Stimulated activated naive B cell treated with anti-CD40 and anti-IgM and Interleukin-4, amounts not matched to agents 10 μg/mL and 1 μg/mL and 100 μg/mL, for 72 hours (primary cell): ENCODE measurements at regions not wholly inside any gene's neighbourhood (a gene's known extent, or its start where the extent isn't known, plus 50 kb on each side); places are given as distances from the start of the nearest gene placed in this dataset.
A peak's percentile ranks its signal among the peaks of the same experiment; 100 is the strongest.

Experiments used
- ATAC-seq, 2 donors: fragments of 150-1000 bp; cut with Tn5 transposase; replicated peaks; 2 replicates each; pipeline ENCODE4 v1.10.0; 2021; ENCODE audit warnings: moderate library complexity in 1 of 2
- DNase-seq: peaks from one replicate; pipeline ENCODE4 v3.0.0; 2021
- H3K27ac Mint-ChIP-seq: one replicate; pipeline ENCODE4 v1.8.0; 2022; ENCODE audit warnings: mild to moderate bottlenecking, mixed read lengths
- H3K27me3 Mint-ChIP-seq, 2 donors: one replicate each; pipeline ENCODE4 v1.8.0; 2022; ENCODE audit warnings: mixed read lengths in 2 of 2
- H3K36me3 Mint-ChIP-seq, 2 donors: one replicate each; pipeline ENCODE4 v1.8.0; 2022; ENCODE audit warnings: mixed read lengths in 2 of 2, mild to moderate bottlenecking in 1 of 2
- H3K4me1 Mint-ChIP-seq, 2 donors: one replicate each; pipeline ENCODE4 v1.8.0; 2022; ENCODE audit warnings: mixed read lengths in 2 of 2, mild to moderate bottlenecking in 1 of 2
- H3K4me3 Mint-ChIP-seq, 2 donors: one replicate each; pipeline ENCODE4 v1.8.0; 2022; ENCODE audit warnings: mild to moderate bottlenecking in 2 of 2, mixed read lengths in 2 of 2, moderate library complexity in 1 of 2
- H3K9me3 Mint-ChIP-seq, 2 donors: one replicate each; pipeline ENCODE4 v1.8.0; 2022; ENCODE audit warnings: mixed read lengths in 2 of 2, mild to moderate bottlenecking in 1 of 2

- H3K4me1 Mint-ChIP-seq: peaks cover 31 to 46% of the 10 kb centered on the region in 2 donors
- ATAC-seq: no peak
- no peaks in the 10 kb centered on the region for H3K9me3 Mint-ChIP-seq
- H3K36me3 Mint-ChIP-seq: no peaks in the 10 kb centered on the region
- no peak overlapping the region for H3K27ac Mint-ChIP-seq
- no peak overlapping the region for H3K4me3 Mint-ChIP-seq
- DNase-seq: no peak
- peaks cover 10 to 14% of the 10 kb centered on the region in 2 donors for H3K27me3 Mint-ChIP-seq
Measured at GRCh38 chr6:169991031-169991390, 239.6 kb downstream of the ERMARD start.

DNA sequence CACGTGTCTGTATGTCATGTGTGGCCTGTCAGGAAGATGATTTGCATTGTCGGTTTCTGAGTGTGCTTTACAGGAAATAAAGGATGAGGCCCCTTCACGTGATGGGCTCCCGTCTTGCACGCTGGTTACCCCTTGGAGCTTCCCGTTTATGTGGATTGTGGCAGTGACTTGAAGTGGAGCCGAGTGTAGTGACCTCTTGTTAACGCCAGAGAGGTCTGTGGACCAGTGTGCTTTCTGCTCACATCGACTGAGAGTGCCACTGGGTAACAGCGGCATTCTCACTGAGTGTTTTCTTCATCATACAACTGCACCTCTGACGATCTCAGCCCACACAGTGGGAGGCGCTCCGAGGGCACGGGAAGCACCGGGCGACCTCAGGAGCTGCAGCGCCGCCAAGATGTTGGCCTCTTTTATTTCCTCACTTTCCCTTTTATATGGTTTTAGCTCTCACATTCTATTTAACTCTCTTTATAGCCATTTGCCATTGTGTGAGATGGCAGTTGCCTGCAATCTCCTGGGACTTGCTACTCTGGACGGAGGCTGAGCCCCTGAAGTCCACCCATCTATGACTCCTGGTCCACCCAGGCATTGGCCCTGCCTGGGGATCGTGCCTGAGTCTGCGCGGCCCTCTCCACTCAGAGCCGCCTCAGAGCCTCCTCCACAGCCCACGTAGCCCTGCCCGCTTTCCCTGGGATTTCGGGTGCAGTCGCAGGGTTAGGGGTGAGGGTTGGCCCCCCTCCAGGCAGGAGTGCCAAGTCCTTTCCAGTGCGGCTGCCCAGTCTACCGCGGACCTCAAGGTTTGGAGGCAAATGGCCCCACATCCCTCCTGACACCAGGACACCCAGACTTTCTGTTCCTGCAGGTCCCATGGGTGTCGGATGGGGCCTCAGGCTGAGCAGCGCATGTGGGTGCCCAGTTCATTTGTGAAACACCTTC is 238.9 kb downstream of the ERMARD start:
- DNase-seq: peak; percentile 12
- Mint-ChIP-seq H3K27me3 (peaks cover 10 to 14% of the 10 kb centered on the region in 2 donors), H3K9me3 (no peaks in the 10 kb centered on the region), H3K27ac (no peak overlapping the region), H3K36me3 (no peaks in the 10 kb centered on the region), H3K4me1 (peaks cover 31 to 46% of the 10 kb centered on the region in 2 donors), H3K4me3 (peak overlapping the region; percentile 46 to 47)
- ATAC-seq: peak; percentile 74 to 80

GRCh38 chr6:169989594-169989993 is 238.2 kb downstream of the ERMARD start:
- peak overlapping the region; percentile 48 for H3K27ac Mint-ChIP-seq
- no peak for DNase-seq
- H3K36me3 Mint-ChIP-seq: no peaks in the 10 kb centered on the region
- H3K4me1 Mint-ChIP-seq: peaks cover 31 to 46% of the 10 kb centered on the region in 2 donors
- H3K9me3 Mint-ChIP-seq: no peaks in the 10 kb centered on the region
- peak overlapping the region in 1 of 2 donors; percentile 34 for H3K4me3 Mint-ChIP-seq
- no peak for ATAC-seq
- peaks cover 10 to 14% of the 10 kb centered on the region in 2 donors for H3K27me3 Mint-ChIP-seq

GRCh38 chr6:169988769-169989550 is 237.5 kb downstream of the ERMARD start:
- H3K27ac Mint-ChIP-seq: no peak overlapping the region
- no peak overlapping the region for H3K4me3 Mint-ChIP-seq
- peaks cover 31 to 46% of the 10 kb centered on the region in 2 donors for H3K4me1 Mint-ChIP-seq
- H3K36me3 Mint-ChIP-seq: no peaks in the 10 kb centered on the region
- no peak for DNase-seq
- H3K27me3 Mint-ChIP-seq: peaks cover 10 to 14% of the 10 kb centered on the region in 2 donors
- no peak for ATAC-seq
- no peaks in the 10 kb centered on the region for H3K9me3 Mint-ChIP-seq

- DNase-seq: no peak
- Mint-ChIP-seq H3K4me3 (no peak overlapping the region), H3K27me3 (peaks cover 5 to 14% of the 10 kb centered on the region in 2 donors), H3K36me3 (no peaks in the 10 kb centered on the region), H3K4me1 (peaks cover 24 to 32% of the 10 kb centered on the region in 2 donors), H3K9me3 (no peaks in the 10 kb centered on the region), H3K27ac (no peak overlapping the region)
- ATAC-seq: no peak
Measured at GRCh38 chr6:169986848-169987498, 235.6 kb downstream of the ERMARD start.

GRCh38 chr6:169986171-169986847 is 234.9 kb downstream of the ERMARD start:
- H3K4me1 Mint-ChIP-seq: peaks cover 20 to 27% of the 10 kb centered on the region in 2 donors
- H3K4me3 Mint-ChIP-seq: no peak overlapping the region
- no peaks in the 10 kb centered on the region for H3K36me3 Mint-ChIP-seq
- no peak for DNase-seq
- H3K9me3 Mint-ChIP-seq: no peaks in the 10 kb centered on the region
- H3K27ac Mint-ChIP-seq: no peak overlapping the region
- no peak for ATAC-seq
- peaks cover 5 to 17% of the 10 kb centered on the region in 2 donors for H3K27me3 Mint-ChIP-seq

DNA sequence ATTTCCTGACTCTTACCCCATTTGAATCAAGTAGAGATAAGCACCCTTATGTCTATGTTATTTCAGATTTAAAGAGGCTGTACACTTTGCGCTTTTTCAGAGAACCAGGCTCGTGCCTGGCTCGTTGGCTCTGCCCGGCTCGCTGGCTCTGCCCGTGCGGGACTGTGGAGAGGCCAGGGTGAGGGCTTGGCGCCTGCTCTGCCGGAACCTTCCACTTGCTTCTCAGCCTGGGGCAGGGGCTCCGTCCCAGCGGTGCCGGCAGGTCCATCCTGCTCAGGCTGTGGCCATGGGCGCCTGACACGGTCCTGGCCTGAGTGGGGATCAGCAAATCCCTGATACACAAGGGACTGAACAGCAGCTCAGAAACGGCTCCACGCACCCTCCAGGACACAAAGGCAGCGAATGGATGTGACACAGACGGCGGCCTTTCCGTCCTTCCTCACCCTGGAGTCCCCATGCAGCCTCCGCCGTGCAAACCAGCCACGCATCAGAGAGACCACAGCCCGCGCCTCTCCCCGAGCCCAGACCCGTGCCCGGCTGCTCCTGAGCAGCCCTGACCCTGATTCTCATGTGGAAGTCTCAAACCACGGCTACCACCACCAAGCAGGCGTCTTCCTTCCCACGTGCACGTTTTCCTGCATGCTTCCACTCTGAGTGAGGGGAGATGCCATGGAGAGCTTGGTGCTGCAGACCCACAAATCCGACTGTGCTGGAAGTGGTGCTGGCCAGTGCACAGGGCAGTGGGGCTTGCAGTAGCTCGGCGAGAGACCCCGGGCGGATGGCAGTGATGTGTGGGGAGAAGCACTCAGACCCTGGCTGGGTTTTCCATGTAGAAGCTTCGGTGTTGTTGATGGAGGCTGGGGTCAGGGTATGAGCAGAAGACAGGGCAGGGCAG is 233.9 kb downstream of the ERMARD start:
- no peaks in the 10 kb centered on the region for H3K36me3 Mint-ChIP-seq
- H3K9me3 Mint-ChIP-seq: no peaks in the 10 kb centered on the region
- H3K27ac Mint-ChIP-seq: no peak overlapping the region
- H3K4me3 Mint-ChIP-seq: no peak overlapping the region
- H3K4me1 Mint-ChIP-seq: peaks cover 15 to 19% of the 10 kb centered on the region in 2 donors
- H3K27me3 Mint-ChIP-seq: peaks cover 5 to 18% of the 10 kb centered on the region in 2 donors
- ATAC-seq (no peak), DNase-seq (no peak)

DNA sequence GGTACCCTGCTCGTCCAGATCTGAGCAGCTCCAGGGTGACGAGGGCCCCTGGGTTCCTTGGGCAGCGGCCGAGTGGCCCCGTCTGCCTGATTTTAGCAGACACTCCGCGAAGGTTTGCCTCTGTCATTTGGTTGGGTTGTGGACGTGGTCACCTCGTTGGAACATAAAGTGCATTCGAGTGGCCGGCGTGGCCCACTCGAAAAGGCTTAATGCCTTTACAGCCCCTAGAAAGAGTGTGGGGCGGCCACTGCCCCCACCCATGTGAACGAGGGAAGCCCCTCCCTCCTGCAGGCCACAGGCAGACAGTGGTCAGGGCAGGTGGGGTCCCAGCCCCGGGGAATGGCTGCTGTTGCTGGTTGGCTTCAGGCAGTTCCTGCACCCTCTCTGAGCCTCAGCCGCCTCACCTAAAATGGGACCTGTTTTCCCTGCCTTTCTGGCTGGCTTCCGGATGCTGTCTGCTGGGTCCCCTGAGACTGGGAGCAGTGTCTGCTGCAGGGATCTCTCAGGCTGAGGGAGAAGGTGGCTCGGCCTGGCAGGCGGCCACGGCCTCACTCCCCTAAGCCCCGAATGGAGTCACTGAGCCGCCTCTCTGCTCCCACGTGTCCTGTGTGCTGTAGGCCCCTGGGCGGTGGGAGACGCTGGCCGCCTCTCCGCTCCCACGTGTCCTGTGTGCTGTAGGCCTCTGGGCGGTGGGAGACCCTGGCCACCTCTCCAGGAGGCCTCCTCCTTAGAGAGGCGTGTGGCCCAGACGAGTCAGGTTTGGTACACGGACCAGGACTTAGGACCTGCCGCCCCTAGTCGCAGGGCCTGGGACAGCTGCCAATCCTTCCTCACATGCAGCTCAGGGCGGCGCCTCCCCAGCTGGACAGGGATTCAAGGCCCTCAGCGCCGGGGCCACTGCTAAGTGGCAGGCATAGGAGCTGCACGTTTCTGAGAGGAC is 233.0 kb downstream of the ERMARD start:
- H3K4me3 Mint-ChIP-seq: no peak overlapping the region
- H3K27ac Mint-ChIP-seq: no peak overlapping the region
- H3K4me1 Mint-ChIP-seq: peaks cover 6 to 10% of the 10 kb centered on the region in 2 donors
- H3K27me3 Mint-ChIP-seq: peaks cover 3 to 10% of the 10 kb centered on the region in 2 donors
- no peak for DNase-seq
- no peak for ATAC-seq
- H3K36me3 Mint-ChIP-seq: no peaks in the 10 kb centered on the region
- no peaks in the 10 kb centered on the region for H3K9me3 Mint-ChIP-seq

GRCh38 chr6:169983651-169984050 is 232.2 kb downstream of the ERMARD start:
- H3K27ac Mint-ChIP-seq: no peak overlapping the region
- no peaks in the 10 kb centered on the region for H3K36me3 Mint-ChIP-seq
- DNase-seq (no peak), ATAC-seq (no peak)
- H3K4me3 Mint-ChIP-seq: no peak overlapping the region
- H3K27me3 Mint-ChIP-seq: peaks cover 0 to 4% of the 10 kb centered on the region in 2 donors
- peaks cover 0 to 2% of the 10 kb centered on the region in 2 donors for H3K4me1 Mint-ChIP-seq
- H3K9me3 Mint-ChIP-seq: no peaks in the 10 kb centered on the region

DNA sequence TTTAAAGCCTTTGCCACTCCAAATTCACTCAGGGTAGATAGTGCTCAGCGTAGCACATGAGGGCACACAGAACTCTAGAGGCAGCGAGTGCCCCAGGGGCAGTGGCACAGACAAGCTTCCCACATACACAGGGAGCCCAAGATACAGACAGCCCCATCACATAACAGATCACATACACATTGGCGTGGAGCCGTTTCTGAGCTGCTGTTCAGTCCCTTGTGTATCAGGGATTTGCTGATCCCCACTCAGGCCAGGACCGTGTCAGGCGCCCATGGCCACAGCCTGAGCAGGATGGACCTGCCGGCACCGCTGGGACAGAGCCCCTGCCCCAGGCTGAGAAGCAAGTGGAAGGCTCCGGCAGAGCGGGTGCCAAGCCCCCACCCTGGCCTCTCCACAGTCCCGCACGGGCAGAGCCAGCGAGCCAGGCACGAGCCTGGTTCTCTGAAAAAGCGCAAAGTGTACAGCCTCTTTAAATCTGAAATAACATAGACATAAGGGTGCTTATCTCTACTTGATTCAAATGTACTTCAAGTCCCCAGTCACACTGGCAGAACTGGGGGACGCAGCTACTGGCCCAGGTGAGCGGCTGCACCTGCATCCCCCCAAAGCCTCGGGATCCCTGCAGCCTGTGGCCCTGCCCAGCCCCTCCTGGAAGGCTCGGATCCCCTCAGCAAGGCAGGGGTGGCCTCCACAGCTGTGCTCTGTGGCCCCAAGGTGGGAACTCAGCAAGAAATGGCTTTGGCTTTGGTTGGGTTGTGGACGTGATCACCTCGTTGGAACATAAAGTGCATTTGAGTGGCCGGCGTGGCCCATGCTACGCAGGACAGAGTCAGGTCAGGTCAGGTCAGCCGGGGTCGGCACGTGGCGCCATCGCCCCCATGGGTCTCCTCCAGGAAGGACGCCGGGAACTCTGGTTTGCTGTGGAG is 231.3 kb downstream of the ERMARD start:
- DNase-seq: no peak
- ATAC-seq: peak in 1 of 2 donors; percentile 6
- H3K27me3 Mint-ChIP-seq: peaks cover 0 to 5% of the 10 kb centered on the region in 2 donors

DNA sequence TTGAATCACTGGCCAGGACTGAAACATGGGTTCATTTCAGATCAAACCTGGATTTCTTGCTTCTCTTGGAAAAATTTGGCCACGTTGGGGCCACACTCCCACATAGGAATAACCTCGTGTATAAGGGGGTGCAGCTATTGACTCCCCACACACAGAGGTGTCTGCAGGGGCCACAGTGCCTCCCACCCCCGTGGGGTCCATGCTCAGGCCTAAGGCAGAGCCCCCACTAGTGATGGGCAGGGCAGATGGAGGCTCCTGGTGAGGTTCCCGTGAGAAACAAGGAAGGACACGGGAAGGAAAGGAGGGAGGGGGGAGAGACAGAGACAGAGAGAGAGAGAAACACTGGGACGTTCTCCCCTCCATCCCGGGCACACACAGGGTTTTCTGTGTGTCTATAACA is 230.5 kb downstream of the ERMARD start:
- peak in 1 of 2 donors; percentile 8 for ATAC-seq
- H3K9me3 Mint-ChIP-seq: no peaks in the 10 kb centered on the region
- H3K4me1 Mint-ChIP-seq: no peaks in the 10 kb centered on the region
- H3K36me3 Mint-ChIP-seq: no peaks in the 10 kb centered on the region
- H3K27ac Mint-ChIP-seq: no peak overlapping the region
- no peak overlapping the region for H3K4me3 Mint-ChIP-seq
- DNase-seq: no peak
- peaks cover 0 to 12% of the 10 kb centered on the region in 2 donors for H3K27me3 Mint-ChIP-seq

More for the DNA sequence above, 231.3 kb downstream of the ERMARD start:
- Mint-ChIP-seq H3K36me3 (no peaks in the 10 kb centered on the region), H3K27ac (no peak overlapping the region), H3K9me3 (no peaks in the 10 kb centered on the region), H3K4me1 (no peaks in the 10 kb centered on the region), H3K4me3 (no peak overlapping the region)
